Esophagus muscularis mucosa (tissue), 4 donors: ENCODE measurements at regions not wholly inside any gene's neighbourhood (a gene's known extent, or its start where the extent isn't known, plus 50 kb on each side); places are given as distances from the start of the nearest gene placed in this dataset.

Experiments
- DNase-seq: peaks from one replicate; pipeline ENCODE4 v3.0.0-alpha.2; 2017; ENCODE audit errors: extremely low spot score
- H3K27ac ChIP-seq, 4 donors: fragments of 200-600 bp; sonication (generic); replicated peaks in 1 of 4; 1 replicate in 3 of 4; 2 replicates in 1 of 4; pipeline ENCODE4 v1.5.1; 2016 to 2019; ENCODE audit warnings: mild to moderate bottlenecking in 1 of 4
- H3K27me3 ChIP-seq, 4 donors: fragments of 200-600 bp; sonication (generic); one replicate each; pipeline versions ENCODE4 v1.5.1 to v1.6.0; 2016 to 2019
- H3K36me3 ChIP-seq, 4 donors: fragments of 200-600 bp; sonication (generic); one replicate each; pipeline ENCODE4 v1.5.1; 2016 to 2019
- H3K4me1 ChIP-seq, 4 donors: fragments of 200-600 bp; sonication (generic); one replicate each; pipeline ENCODE4 v1.5.1; 2016 to 2019
- H3K4me3 ChIP-seq, 4 donors: fragments of 200-600 bp; sonication (generic); 1 replicate in 2 of 4; 2 replicates in 2 of 4; pipeline ENCODE4 v1.5.1; 2016 to 2019; ENCODE audit warnings: mild to moderate bottlenecking in 4 of 4, moderate library complexity in 1 of 4
- H3K9me3 ChIP-seq, 4 donors: fragments of 200-600 bp; sonication (generic); 1 replicate in 3 of 4; 2 replicates in 1 of 4; pipeline ENCODE4 v1.5.1; 2016 to 2019
- CTCF ChIP-seq, 3 experiments: fragments of 200-600 bp in 2 of 3; fragments of 450-650 bp in 1 of 3; sonication (generic) in 2 of 3; IDR thresholded peaks; one replicate each; pipeline ENCODE4 v1.5.1; 2017 to 2019; ENCODE audit warnings: antibody characterized with exemption in 3 of 3, mild to moderate bottlenecking in 2 of 3, moderate library complexity in 1 of 3
- EP300 ChIP-seq: sonication (generic); formaldehyde crosslinking; IDR thresholded peaks from one replicate; pipeline ENCODE4 v1.6.1; 2017; ENCODE audit warnings: antibody characterized with exemption
- POLR2A ChIP-seq: fragments of 450-650 bp; IDR thresholded peaks from one replicate; pipeline ENCODE4 v1.6.1; 2017; ENCODE audit warnings: antibody characterized with exemption, moderate library complexity, mild to moderate bottlenecking, low read depth
- POLR2AphosphoS5 ChIP-seq, 2 donors: sonication (generic); formaldehyde crosslinking; IDR thresholded peaks; one replicate each; pipeline ENCODE4 v1.6.1; 2017; ENCODE audit warnings: antibody characterized with exemption in 2 of 2
- WGBS: methylation state at CpG from one replicate; pipeline ENCODE4 v1.1.5; 2018; 5-methylcytosine and 5-hydroxymethylcytosine counted together
- intact Hi-C: fragments of 100-400 bp; cut with DNase I; formaldehyde crosslinking; loops from one replicate; pipeline ENCODE4 v1.15.1; 2023

- 48% methylated on average over 2 of the region's 2 CpGs for WGBS
- Histone ChIP-seq H3K4me3 (no peak overlapping the region), H3K27ac (no peak overlapping the region), H3K36me3 (no peaks in the 10 kb centered on the region), H3K4me1 (no peaks in the 10 kb centered on the region), H3K9me3 (no peaks in the 10 kb centered on the region), H3K27me3 (no peaks in the 10 kb centered on the region)
- no peak for DNase-seq
- intact Hi-C loops: no loop called here
- TF ChIP-seq CTCF (IDR thresholded peaks at IDR 0.05): no peak
- TF ChIP-seq POLR2AphosphoS5 (IDR thresholded peaks at IDR 0.05): no peak
These were observed 375.5 kb downstream of the NAF1 start for GRCh38 chr4:162791226-162791625.

- TF ChIP-seq POLR2AphosphoS5 (IDR thresholded peaks at IDR 0.05) (no peak), CTCF (IDR thresholded peaks at IDR 0.05) (no peak), EP300 (no peak), POLR2A (no peak)
- WGBS: 95% methylated on average over 2 of the region's 2 CpGs
- Histone ChIP-seq H3K27ac (no peak overlapping the region), H3K36me3 (no peaks in the 10 kb centered on the region), H3K4me3 (no peak overlapping the region), H3K9me3 (no peaks in the 10 kb centered on the region), H3K27me3 (no peaks in the 10 kb centered on the region), H3K4me1 (no peaks in the 10 kb centered on the region)
- DNase-seq: no peak
- intact Hi-C loops: no loop called here
These were observed 379.6 kb downstream of the NAF1 start for GRCh38 chr4:162787120-162787519.

GRCh38 chr4:162782778-162783525, 383.7 kb downstream of the NAF1 start:
- intact Hi-C loops: no loop called here
- TF ChIP-seq EP300 (no peak), POLR2A (no peak), POLR2AphosphoS5 (IDR thresholded peaks at IDR 0.05) (no peak), CTCF (IDR thresholded peaks at IDR 0.05) (no peak)

GRCh38 chr4:162782096-162782777, 384.5 kb downstream of the NAF1 start:
- Histone ChIP-seq H3K27me3 (no peaks in the 10 kb centered on the region), H3K36me3 (no peaks in the 10 kb centered on the region), H3K4me3 (no peak overlapping the region), H3K4me1 (no peaks in the 10 kb centered on the region), H3K27ac (no peak overlapping the region), H3K9me3 (no peaks in the 10 kb centered on the region)
- TF ChIP-seq POLR2AphosphoS5 (IDR thresholded peaks at IDR 0.05): no peak
- TF ChIP-seq CTCF (IDR thresholded peaks at IDR 0.05): no peak
- TF ChIP-seq POLR2A: no peak
- TF ChIP-seq EP300: no peak
- WGBS: 84% methylated on average over 3 of the region's 3 CpGs
- intact Hi-C loops: no loop called here
- no peak for DNase-seq

More at GRCh38 chr4:162782778-162783525, 383.7 kb downstream of the NAF1 start:
- no peaks in the 10 kb centered on the region for H3K9me3 ChIP-seq
- no peaks in the 10 kb centered on the region for H3K36me3 ChIP-seq
- no peaks in the 10 kb centered on the region for H3K27me3 ChIP-seq
- no peak for DNase-seq
- no peaks in the 10 kb centered on the region for H3K4me1 ChIP-seq
- no peak overlapping the region for H3K4me3 ChIP-seq
- WGBS: 70% methylated on average over 7 of the region's 7 CpGs
- H3K27ac ChIP-seq: no peak overlapping the region
